Esophagus muscularis mucosa (tissue), 2 donors: ENCODE measurements at regions not wholly inside any gene's neighbourhood (a gene's known extent, or its start where the extent isn't known, plus 50 kb on each side); places are given as distances from the start of the nearest gene placed in this dataset.

Experiments
- EP300 ChIP-seq: sonication (generic); formaldehyde crosslinking; IDR thresholded peaks from one replicate; pipeline ENCODE4 v1.6.1; 2017; ENCODE audit warnings: antibody characterized with exemption
- POLR2A ChIP-seq: fragments of 450-650 bp; IDR thresholded peaks from one replicate; pipeline ENCODE4 v1.6.1; 2017; ENCODE audit warnings: antibody characterized with exemption, moderate library complexity, mild to moderate bottlenecking, low read depth

GRCh38 chr9:2415326-2415725 lies 206.3 kb upstream of the VLDLR start:
- TF ChIP-seq POLR2A = no peak
- no peak for TF ChIP-seq EP300
